Hepatocyte (in vitro differentiated cells): ENCODE measurements at regions not wholly inside any gene's neighbourhood (a gene's known extent, or its start where the extent isn't known, plus 50 kb on each side); places are given as distances from the start of the nearest gene placed in this dataset.

Experiments used
- DNase-seq: peaks from one replicate; pipeline ENCODE4 v3.0.0-alpha.2; 2016; ENCODE audit warnings: low spot score
- H2AFZ ChIP-seq: fragments of 200-600 bp; sonication (generic); 2 replicates; pipeline ENCODE4 v1.6.0; 2016; ENCODE audit warnings: antibody characterized with exemption, mild to moderate bottlenecking
- H3K27ac ChIP-seq: fragments of 200-600 bp; sonication (generic); 2 replicates; pipeline ENCODE4 v1.5.1; 2016; ENCODE audit warnings: mild to moderate bottlenecking
- H3K27me3 ChIP-seq: fragments of 200-600 bp; sonication (generic); 2 replicates; pipeline ENCODE4 v1.6.1; 2016
- H3K36me3 ChIP-seq: fragments of 200-600 bp; sonication (generic); replicated peaks from 2 replicates; pipeline ENCODE4 v1.5.1; 2016; ENCODE audit warnings: low read depth; ENCODE audit not compliant: insufficient read depth
- H3K4me1 ChIP-seq: fragments of 200-600 bp; sonication (generic); 2 replicates; pipeline ENCODE4 v1.5.1; 2016; ENCODE audit warnings: mild to moderate bottlenecking, moderate library complexity; ENCODE audit not compliant: insufficient read depth
- H3K4me2 ChIP-seq: fragments of 200-600 bp; sonication (generic); 2 replicates; pipeline ENCODE4 v1.6.0; 2016
- H3K4me3 ChIP-seq: fragments of 200-600 bp; sonication (generic); 2 replicates; pipeline ENCODE4 v1.5.1; 2016; ENCODE audit warnings: mild to moderate bottlenecking
- H3K79me2 ChIP-seq: fragments of 200-600 bp; sonication (generic); 2 replicates; pipeline ENCODE4 v1.6.0; 2017; ENCODE audit warnings: mild to moderate bottlenecking
- H3K9me2 ChIP-seq: fragments of 200-600 bp; sonication (generic); replicated peaks from 2 replicates; pipeline ENCODE4 v1.6.0; 2017; ENCODE audit warnings: mild to moderate bottlenecking; ENCODE audit not compliant: insufficient read depth
- H3K9me3 ChIP-seq: fragments of 200-600 bp; sonication (generic); 2 replicates; pipeline ENCODE4 v1.5.1; 2016; ENCODE audit warnings: low read depth, mild to moderate bottlenecking
- H4K20me1 ChIP-seq: fragments of 200-600 bp; sonication (generic); 2 replicates; pipeline ENCODE4 v1.6.0; 2016; ENCODE audit warnings: mild to moderate bottlenecking; ENCODE audit not compliant: insufficient read depth, poor library complexity, severe bottlenecking
- CTCF ChIP-seq: fragments of 200-600 bp; sonication (generic); IDR thresholded peaks from 2 replicates; pipeline ENCODE4 v1.5.1; 2016; ENCODE audit warnings: antibody characterized with exemption, mild to moderate bottlenecking; ENCODE audit not compliant: poor library complexity
- EZH2 ChIP-seq: fragments of 200-600 bp; sonication (generic); IDR thresholded peaks from 2 replicates; pipeline ENCODE4 v1.6.1; 2016; ENCODE audit warnings: antibody characterized with exemption, mild to moderate bottlenecking, borderline replicate concordance
- EZH2phosphoT487 ChIP-seq: fragments of 200-600 bp; sonication (generic); IDR thresholded peaks from one replicate; pipeline ENCODE4 v1.6.1; 2018; ENCODE audit warnings: antibody characterized with exemption, mild to moderate bottlenecking, low read depth, moderate library complexity; ENCODE audit not compliant: unreplicated experiment, severe bottlenecking
- WGBS: methylation state at CpG from one replicate; pipeline ENCODE4 v1.1.6; 2016; ENCODE audit warnings: low lambda C conversion rate; ENCODE audit errors: missing lambda C conversion rate; 5-methylcytosine and 5-hydroxymethylcytosine counted together

DNA sequence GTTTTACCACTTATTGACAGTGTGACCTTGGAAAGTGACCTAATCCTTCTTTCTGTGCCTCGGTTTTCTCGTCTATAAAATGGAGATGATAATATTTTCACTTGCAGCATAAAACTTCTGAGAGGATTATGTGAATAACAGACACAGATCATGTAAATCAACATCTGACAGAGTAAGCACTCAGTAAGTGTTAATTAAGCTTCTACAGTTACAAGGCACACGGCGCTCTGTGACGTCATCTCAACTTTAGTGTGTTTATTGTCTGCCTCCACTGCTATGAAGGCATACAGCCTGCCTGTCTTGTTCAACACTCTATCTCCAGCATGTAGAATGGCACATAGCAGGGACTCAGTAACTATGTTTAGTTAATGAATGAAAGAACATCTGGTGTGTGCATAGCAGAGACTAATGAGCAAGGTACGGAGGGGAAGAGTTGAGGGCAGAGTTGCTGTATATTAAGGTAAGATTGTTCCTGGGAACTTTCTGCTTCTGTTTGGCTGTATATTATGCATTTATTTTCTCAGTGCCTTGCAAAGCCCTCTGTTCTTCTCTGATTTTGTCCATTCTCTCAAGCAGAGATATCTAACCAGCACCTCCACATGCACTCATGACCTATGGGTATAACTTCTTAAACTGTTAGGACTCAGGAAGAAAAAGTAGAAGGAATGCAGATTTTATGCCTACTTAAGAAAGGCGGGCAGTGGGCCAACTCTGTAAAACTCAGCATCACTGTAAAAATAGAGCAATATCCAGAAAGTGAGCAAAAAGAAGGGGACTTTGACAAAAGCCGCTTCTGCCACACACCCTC lies 66.4 kb upstream of the STMND1 start:
- Histone ChIP-seq H3K4me3 (no peak overlapping the region), H3K36me3 (no peaks in the 10 kb centered on the region), H3K27ac (peak overlapping the region; percentile 53), H3K27me3 (no peaks in the 10 kb centered on the region), H3K9me2 (no peaks in the 10 kb centered on the region), H4K20me1 (no peaks in the 10 kb centered on the region), H2AFZ (no peak overlapping the region), H3K9me3 (no peaks in the 10 kb centered on the region), H3K4me1 (peaks cover 10% of the 10 kb centered on the region), H3K4me2 (peak overlapping the region; percentile 51), H3K79me2 (no peaks in the 10 kb centered on the region)
- peak; percentile 62 for DNase-seq
- TF ChIP-seq EZH2phosphoT487 (no peak), EZH2 (no peak), CTCF (no peak)
- WGBS = 52% methylated on average over 8 of the region's 8 CpGs

- Histone ChIP-seq H4K20me1 (no peaks in the 10 kb centered on the region), H3K79me2 (no peaks in the 10 kb centered on the region)
- 84% methylated on average over 4 of the region's 4 CpGs for WGBS
These were observed 68.1 kb upstream of the STMND1 start for GRCh38 chr6:17033746-17034145.

GRCh38 chr6:17032988-17033634 lies 68.7 kb upstream of the STMND1 start:
- WGBS = 71% methylated on average over 12 of the region's 12 CpGs
- H3K27me3 ChIP-seq = no peaks in the 10 kb centered on the region
- H4K20me1 ChIP-seq = no peaks in the 10 kb centered on the region
- DNase-seq = peak; percentile 82
- H3K9me2 ChIP-seq = no peaks in the 10 kb centered on the region
- peaks cover 10% of the 10 kb centered on the region for H3K4me1 ChIP-seq
- H3K4me2 ChIP-seq = peak overlapping the region; percentile 39
- H3K9me3 ChIP-seq = no peaks in the 10 kb centered on the region
- no peak overlapping the region for H3K4me3 ChIP-seq
- no peaks in the 10 kb centered on the region for H3K79me2 ChIP-seq
- H3K27ac ChIP-seq = peak overlapping the region; percentile 60
- H2AFZ ChIP-seq = no peak overlapping the region
- no peak for TF ChIP-seq CTCF
- no peak for TF ChIP-seq EZH2phosphoT487
- TF ChIP-seq EZH2 = no peak
- H3K36me3 ChIP-seq = no peaks in the 10 kb centered on the region

More at GRCh38 chr6:17033746-17034145, 68.1 kb upstream of the STMND1 start:
- no peaks in the 10 kb centered on the region for H3K9me2 ChIP-seq
- no peaks in the 10 kb centered on the region for H3K9me3 ChIP-seq
- H3K4me3 ChIP-seq = no peak overlapping the region
- no peak overlapping the region for H3K27ac ChIP-seq
- no peak overlapping the region for H2AFZ ChIP-seq
- no peak for DNase-seq
- H3K27me3 ChIP-seq = no peaks in the 10 kb centered on the region
- H3K36me3 ChIP-seq = no peaks in the 10 kb centered on the region
- peaks cover 10% of the 10 kb centered on the region for H3K4me1 ChIP-seq
- TF ChIP-seq EZH2phosphoT487 (no peak), EZH2 (no peak), CTCF (no peak)
- H3K4me2 ChIP-seq = peak overlapping the region; percentile 39
